ENCODE measurements at regions not wholly inside any gene's neighbourhood (a gene's known extent, or its start where the extent isn't known, plus 50 kb on each side); places are given as distances from the start of the nearest gene placed in this dataset.

DNA sequence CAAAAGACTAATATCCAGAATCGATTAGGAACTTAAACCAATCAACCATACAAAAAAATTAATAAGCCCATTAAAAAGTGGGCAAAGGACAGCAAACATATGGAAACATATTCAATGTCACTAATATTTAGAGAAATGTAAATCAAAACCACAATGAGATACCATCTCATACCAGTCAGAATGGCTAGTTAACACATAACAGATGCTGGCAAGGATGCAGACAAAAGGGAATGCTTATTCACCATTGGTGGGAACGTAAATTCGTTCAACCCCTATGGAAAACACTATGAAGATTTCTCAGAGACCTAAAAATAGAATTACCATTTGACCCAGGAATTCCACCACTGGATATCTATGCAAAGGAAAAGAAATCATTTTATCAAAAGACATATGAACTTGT, 468.2 kb upstream of the ST6GAL2 start:
- Histone ChIP-seq H3K36me3 (no peaks in the 10 kb centered on the region), H3K27me3 (replicated peaks) (no peaks in the 10 kb centered on the region), H3K9me3 (replicated peaks) (no peaks in the 10 kb centered on the region), H3K4me3 (no peak overlapping the region), H3K4me1 (replicated peaks) (no peaks in the 10 kb centered on the region), H3K27ac (no peak overlapping the region)
- DNase-seq (ENCODE audit: low read depth in 1 of 2, low spot score in 2 of 2) = no peak

DNA sequence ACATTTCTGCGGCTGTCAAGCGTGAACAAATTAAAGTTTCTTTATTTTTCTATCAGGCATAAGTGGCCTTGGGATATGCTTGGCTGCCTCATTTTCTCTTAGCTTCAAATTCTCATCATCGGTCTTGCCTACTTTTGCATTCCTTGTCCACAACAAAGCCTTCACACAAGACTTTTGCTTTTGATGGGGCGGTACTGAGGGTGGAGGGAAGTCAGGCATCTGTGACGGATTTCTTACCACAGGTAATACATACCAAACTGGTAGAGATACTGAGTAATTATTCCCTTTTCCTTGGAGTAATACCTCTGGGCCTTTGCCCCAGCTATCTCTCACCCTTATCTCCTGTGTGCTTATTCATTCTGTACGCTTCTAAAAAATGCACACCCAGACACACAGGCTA, 468.3 kb upstream of the RGPD4 start:
- no peak for DNase-seq (ENCODE audit: low read depth in 1 of 2, low spot score in 2 of 2)
- H3K27ac ChIP-seq = no peak overlapping the region
- no peaks in the 10 kb centered on the region for H3K9me3 ChIP-seq (replicated peaks)
- H3K4me3 ChIP-seq = no peak overlapping the region
- H3K36me3 ChIP-seq = no peaks in the 10 kb centered on the region
- no peaks in the 10 kb centered on the region for H3K27me3 ChIP-seq (replicated peaks)
- H3K4me1 ChIP-seq (replicated peaks) = no peaks in the 10 kb centered on the region

DNA sequence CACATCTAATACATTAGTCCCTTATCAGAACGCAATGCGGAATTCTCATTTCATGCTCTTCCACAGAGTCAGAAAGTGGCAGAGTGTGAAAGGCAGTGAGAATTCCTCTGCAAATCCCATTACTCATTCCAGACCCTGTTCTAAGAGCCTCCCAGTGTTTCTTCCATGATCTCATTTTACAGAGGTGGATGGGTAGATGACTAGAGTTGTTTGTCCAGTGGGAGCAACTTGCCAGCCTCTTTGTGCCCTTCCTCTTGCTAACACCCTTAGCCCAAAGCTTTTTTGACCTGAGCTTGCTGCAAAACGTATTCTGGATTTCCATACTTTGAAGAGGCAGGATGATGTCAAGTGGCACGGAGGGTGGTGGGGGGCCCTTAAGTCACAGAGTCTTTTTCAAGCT, 467.7 kb upstream of the RGPD4 start:
- no peak overlapping the region for H3K4me3 ChIP-seq
- H3K36me3 ChIP-seq = no peaks in the 10 kb centered on the region
- H3K27ac ChIP-seq = no peak overlapping the region
- H3K4me1 ChIP-seq (replicated peaks) = no peaks in the 10 kb centered on the region
- no peaks in the 10 kb centered on the region for H3K27me3 ChIP-seq (replicated peaks)
- no peak for DNase-seq (ENCODE audit: low read depth in 1 of 2, low spot score in 2 of 2)
- H3K9me3 ChIP-seq (replicated peaks) = no peaks in the 10 kb centered on the region

DNA sequence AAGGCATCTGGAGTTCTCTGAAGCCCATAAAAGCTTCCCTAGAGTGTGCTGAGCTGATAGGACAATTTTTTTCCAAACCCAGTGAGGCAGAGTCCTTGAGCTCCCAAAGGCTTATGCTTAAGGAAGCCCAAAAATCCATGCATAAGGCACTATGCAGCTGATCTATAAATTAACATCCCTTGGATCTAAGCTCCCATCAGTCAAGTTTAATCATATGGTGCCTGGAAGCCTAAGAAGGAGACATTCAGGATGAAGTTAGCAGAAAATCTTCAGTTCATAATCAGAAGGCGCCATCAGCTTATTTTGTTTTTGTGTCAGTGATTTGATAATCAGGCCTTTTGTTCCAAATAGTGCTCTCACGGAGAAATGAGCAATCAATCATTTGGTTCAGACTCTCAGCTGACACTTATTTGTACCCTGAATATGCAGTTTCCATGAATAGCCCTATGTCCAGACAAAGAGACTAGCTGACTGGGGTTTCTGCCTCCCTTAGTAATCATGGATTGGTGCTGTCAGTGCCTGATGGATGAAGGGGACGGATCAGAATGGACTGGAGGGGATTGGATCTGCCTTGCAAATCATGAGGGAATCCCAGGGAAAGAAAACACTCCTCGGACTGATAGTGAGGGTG, 464.8 kb upstream of the RGPD4 start:
- H3K27me3 ChIP-seq (replicated peaks) = no peaks in the 10 kb centered on the region
- H3K36me3 ChIP-seq = no peaks in the 10 kb centered on the region
- H3K4me1 ChIP-seq (replicated peaks) = no peaks in the 10 kb centered on the region
- no peak overlapping the region for H3K27ac ChIP-seq
- no peak overlapping the region for H3K4me3 ChIP-seq
- H3K9me3 ChIP-seq (replicated peaks) = no peaks in the 10 kb centered on the region
- DNase-seq (ENCODE audit: low read depth in 1 of 2, low spot score in 2 of 2) = no peak

DNA sequence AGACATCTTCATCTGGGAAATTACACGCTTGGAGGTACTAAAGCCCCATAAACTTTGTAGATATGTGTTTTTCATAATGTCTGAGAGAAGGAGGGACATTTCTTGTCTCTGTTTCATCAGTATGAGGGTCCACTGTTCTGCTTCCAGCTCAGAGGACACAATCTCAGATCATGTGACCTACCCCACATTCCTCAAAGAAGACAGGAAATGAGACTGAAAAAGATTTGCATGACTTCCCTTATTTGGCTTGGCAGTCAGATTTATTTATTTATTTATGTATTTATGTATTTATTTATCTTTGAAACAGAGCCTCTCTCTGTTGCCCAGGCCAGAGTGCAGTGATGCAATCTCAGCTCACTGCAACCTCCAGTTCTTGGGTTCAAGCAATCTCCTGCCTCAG, 463.7 kb upstream of the RGPD4 start:
- no peak overlapping the region for H3K4me3 ChIP-seq
- H3K27me3 ChIP-seq (replicated peaks) = no peaks in the 10 kb centered on the region
- H3K36me3 ChIP-seq = no peaks in the 10 kb centered on the region
- H3K9me3 ChIP-seq (replicated peaks) = no peaks in the 10 kb centered on the region
- no peaks in the 10 kb centered on the region for H3K4me1 ChIP-seq (replicated peaks)
- H3K27ac ChIP-seq = no peak overlapping the region
- no peak for DNase-seq (ENCODE audit: low read depth in 1 of 2, low spot score in 2 of 2)

DNA sequence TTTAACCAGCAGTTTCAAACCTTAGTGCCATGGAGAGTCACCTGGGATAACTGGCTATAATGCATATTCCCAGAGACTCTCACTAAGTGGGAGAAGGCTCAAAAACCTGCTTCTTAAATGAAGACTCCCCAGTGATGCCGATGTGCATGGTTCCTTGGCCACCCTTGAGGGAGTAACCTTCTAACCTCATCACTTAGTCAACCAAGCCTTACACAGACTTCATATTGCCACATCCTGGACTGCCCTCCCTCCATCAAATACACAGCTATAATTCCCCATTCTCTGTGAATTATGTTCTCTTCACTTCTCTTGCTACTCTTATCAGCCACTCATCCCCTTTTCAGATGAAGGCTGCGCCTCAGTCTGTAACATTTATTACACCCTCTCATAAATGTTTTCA, 462.9 kb upstream of the RGPD4 start:
- Histone ChIP-seq H3K4me1 (replicated peaks) (no peaks in the 10 kb centered on the region), H3K27ac (no peak overlapping the region), H3K4me3 (no peak overlapping the region), H3K36me3 (no peaks in the 10 kb centered on the region), H3K27me3 (replicated peaks) (no peaks in the 10 kb centered on the region), H3K9me3 (replicated peaks) (no peaks in the 10 kb centered on the region)
- no peak for DNase-seq (ENCODE audit: low read depth in 1 of 2, low spot score in 2 of 2)

DNA sequence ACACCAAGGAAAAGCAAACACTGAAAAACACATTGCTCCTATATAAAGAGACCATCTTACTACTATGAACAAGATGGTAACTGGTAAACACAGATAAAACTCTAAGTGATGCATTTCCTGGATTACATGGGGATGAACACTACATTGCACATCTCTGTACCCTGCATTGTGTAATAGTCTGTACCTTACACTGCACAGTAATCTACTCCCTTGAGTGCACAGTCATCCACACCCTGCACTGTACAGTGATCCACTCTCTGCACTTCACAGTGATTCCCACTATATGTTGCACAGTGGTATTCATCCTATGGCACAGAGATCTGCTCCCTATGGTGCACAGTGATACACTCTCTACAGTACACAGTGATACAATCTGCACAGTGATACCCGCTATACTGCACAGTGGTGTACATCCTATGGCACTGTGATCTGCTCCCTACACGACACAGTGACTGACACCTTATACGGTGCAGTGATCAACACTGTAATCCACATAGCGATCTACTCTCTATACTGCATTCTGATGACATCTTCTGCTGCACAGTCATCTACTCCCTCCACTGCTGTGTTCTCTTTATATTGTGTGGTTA, 462.2 kb upstream of the RGPD4 start:
- no peaks in the 10 kb centered on the region for H3K27me3 ChIP-seq (replicated peaks)
- DNase-seq (ENCODE audit: low read depth in 1 of 2, low spot score in 2 of 2) = no peak
- no peak overlapping the region for H3K4me3 ChIP-seq
- no peaks in the 10 kb centered on the region for H3K4me1 ChIP-seq (replicated peaks)
- H3K9me3 ChIP-seq (replicated peaks) = no peaks in the 10 kb centered on the region
- no peak overlapping the region for H3K27ac ChIP-seq
- H3K36me3 ChIP-seq = no peaks in the 10 kb centered on the region

DNA sequence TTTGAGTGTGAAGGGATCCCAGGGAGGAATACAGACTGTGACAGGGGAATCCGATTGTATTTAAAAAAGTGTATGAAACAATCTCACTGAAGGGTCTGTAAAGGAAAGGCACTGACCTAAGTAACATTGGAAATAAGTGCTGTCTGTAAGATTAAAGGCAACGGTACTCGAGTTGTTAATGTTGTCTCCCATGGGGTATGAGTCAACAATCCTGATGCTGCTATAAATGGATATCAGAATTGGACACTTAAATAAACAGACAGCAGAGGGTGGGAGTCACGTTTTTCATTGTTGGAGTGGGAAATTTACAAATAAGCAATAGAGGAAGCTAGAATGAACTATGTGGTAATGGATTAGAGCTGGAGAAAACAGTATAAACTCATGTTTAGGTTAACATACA, 452.4 kb upstream of the RGPD4 start:
- Histone ChIP-seq H3K9me3 (replicated peaks) (no peaks in the 10 kb centered on the region), H3K4me1 (replicated peaks) (no peaks in the 10 kb centered on the region), H3K4me3 (no peak overlapping the region), H3K27me3 (replicated peaks) (no peaks in the 10 kb centered on the region), H3K36me3 (no peaks in the 10 kb centered on the region), H3K27ac (no peak overlapping the region)
- no peak for DNase-seq (ENCODE audit: low read depth in 1 of 2, low spot score in 2 of 2)

DNA sequence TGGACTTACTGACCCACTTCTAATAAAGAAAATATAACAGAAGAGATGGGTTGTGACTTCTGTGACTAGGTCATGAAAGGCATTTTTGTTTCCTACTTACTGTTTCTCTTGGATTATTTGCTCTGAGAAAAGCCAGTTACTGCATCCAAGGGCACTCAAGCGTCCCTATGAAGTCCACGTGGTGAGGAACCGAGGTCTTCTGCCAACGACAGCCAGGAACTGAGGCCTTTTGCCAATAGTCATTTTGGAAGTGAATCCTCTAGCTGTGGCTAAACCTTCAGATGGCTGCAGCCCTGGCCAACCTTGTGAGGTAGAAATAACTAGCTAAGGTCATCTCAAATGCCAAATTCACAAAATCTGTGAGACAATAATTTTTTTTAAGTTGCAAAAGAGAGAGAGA, 449.8 kb upstream of the RGPD4 start:
- no peak overlapping the region for H3K4me3 ChIP-seq
- H3K4me1 ChIP-seq (replicated peaks) = no peaks in the 10 kb centered on the region
- H3K27me3 ChIP-seq (replicated peaks) = no peaks in the 10 kb centered on the region
- no peak for DNase-seq (ENCODE audit: low read depth in 1 of 2, low spot score in 2 of 2)
- no peaks in the 10 kb centered on the region for H3K9me3 ChIP-seq (replicated peaks)
- H3K27ac ChIP-seq = no peak overlapping the region
- H3K36me3 ChIP-seq = no peaks in the 10 kb centered on the region

GRCh38 chr2:107380912-107381311, 445.8 kb upstream of the RGPD4 start:
- Histone ChIP-seq H3K27ac (no peak overlapping the region), H3K36me3 (no peaks in the 10 kb centered on the region), H3K4me1 (replicated peaks) (no peaks in the 10 kb centered on the region), H3K9me3 (replicated peaks) (no peaks in the 10 kb centered on the region), H3K4me3 (no peak overlapping the region), H3K27me3 (replicated peaks) (no peaks in the 10 kb centered on the region)
- DNase-seq (ENCODE audit: low read depth in 1 of 2, low spot score in 2 of 2) = no peak

DNA sequence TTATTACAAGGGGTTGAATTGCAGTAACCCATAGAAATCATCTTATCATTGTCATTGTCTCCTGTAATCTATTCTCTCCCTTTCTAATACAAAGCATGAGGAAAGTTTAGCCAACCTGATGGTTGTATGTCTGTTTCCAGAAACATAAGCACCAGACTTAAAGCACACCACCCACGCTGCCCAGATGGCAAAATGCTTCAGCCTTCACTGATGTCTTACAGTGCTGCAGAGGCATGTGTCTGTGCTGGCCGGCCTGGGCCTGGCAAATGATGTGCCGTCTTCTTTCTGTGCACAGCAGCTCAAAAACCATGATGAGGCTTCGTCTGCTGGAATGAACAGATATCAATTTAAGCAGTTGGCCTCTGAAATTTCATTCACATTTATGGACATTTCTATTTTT, 443.0 kb upstream of the RGPD4 start:
- no peak for DNase-seq (ENCODE audit: low read depth in 1 of 2, low spot score in 2 of 2)
- Histone ChIP-seq H3K9me3 (replicated peaks) (no peaks in the 10 kb centered on the region), H3K36me3 (no peaks in the 10 kb centered on the region), H3K4me3 (no peak overlapping the region), H3K27ac (no peak overlapping the region), H3K4me1 (replicated peaks) (no peaks in the 10 kb centered on the region), H3K27me3 (replicated peaks) (no peaks in the 10 kb centered on the region)

GRCh38 chr2:107384422-107384821, 442.3 kb upstream of the RGPD4 start:
- 0 out of 2 replicates have a peak, but pooled peaks cover 2% of the 10 kb centered on the region for H3K9me3 ChIP-seq (replicated peaks)
- H3K27me3 ChIP-seq (replicated peaks) = no peaks in the 10 kb centered on the region
- no peak overlapping the region for H3K27ac ChIP-seq
- no peaks in the 10 kb centered on the region for H3K4me1 ChIP-seq (replicated peaks)
- no peak overlapping the region for H3K4me3 ChIP-seq
- no peak for DNase-seq (ENCODE audit: low read depth in 1 of 2, low spot score in 2 of 2)
- H3K36me3 ChIP-seq = no peaks in the 10 kb centered on the region

DNA sequence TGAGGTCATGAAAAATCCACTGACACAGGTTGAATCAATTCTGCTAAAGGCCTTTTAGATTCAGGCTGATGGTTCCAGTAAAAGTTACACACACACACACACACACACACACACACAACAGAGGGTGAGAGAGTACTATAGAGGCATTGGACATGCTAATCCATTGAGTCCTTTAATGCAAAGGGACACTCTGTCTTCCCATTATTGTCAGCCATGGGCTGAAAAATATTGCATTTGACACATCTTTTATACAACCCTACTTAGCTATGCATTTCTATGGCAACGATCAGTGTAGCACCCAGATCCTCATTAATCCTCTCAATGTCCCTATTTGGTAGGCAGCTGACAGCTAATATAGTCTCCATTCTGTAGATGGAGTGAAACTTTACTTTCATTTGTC, 440.8 kb upstream of the RGPD4 start:
- DNase-seq (ENCODE audit: low read depth in 1 of 2, low spot score in 2 of 2) = no peak
- no peaks in the 10 kb centered on the region for H3K27me3 ChIP-seq (replicated peaks)
- H3K4me3 ChIP-seq = no peak overlapping the region

GRCh38 chr2:107392241-107392704, 434.4 kb upstream of the RGPD4 start:
- Histone ChIP-seq H3K9me3 (replicated peaks) (0 out of 2 replicates have a peak, but pooled peaks cover 2% of the 10 kb centered on the region), H3K36me3 (no peaks in the 10 kb centered on the region), H3K27ac (no peak overlapping the region), H3K27me3 (replicated peaks) (no peaks in the 10 kb centered on the region), H3K4me3 (no peak overlapping the region), H3K4me1 (replicated peaks) (no peaks in the 10 kb centered on the region)
- no peak for DNase-seq (ENCODE audit: low read depth in 1 of 2, low spot score in 2 of 2)

More for the DNA sequence above, 440.8 kb upstream of the RGPD4 start:
- H3K36me3 ChIP-seq = no peaks in the 10 kb centered on the region
- 0 out of 2 replicates have a peak, but pooled peaks cover 2% of the 10 kb centered on the region for H3K9me3 ChIP-seq (replicated peaks)
- no peak overlapping the region for H3K27ac ChIP-seq
- no peaks in the 10 kb centered on the region for H3K4me1 ChIP-seq (replicated peaks)

- Histone ChIP-seq H3K27ac (no peak overlapping the region), H3K27me3 (replicated peaks) (no peaks in the 10 kb centered on the region), H3K4me1 (replicated peaks) (no peaks in the 10 kb centered on the region), H3K9me3 (replicated peaks) (0 out of 2 replicates have a peak, but pooled peaks cover 2% of the 10 kb centered on the region), H3K36me3 (no peaks in the 10 kb centered on the region), H3K4me3 (no peak overlapping the region)
- no peak for DNase-seq (ENCODE audit: low read depth in 1 of 2, low spot score in 2 of 2)
Observed at GRCh38 chr2:107393516-107393915, 433.2 kb upstream of the RGPD4 start.
